RWPE1 (cell line): ENCODE measurements at regions not wholly inside any gene's neighbourhood (a gene's known extent, or its start where the extent isn't known, plus 50 kb on each side); places are given as distances from the start of the nearest gene placed in this dataset.

Experiments
- CTCF ChIA-PET: fragments of 350-600 bp; sonication (Branson Sonifier 250); formaldehyde crosslinking; extraction: SDS; loops from one replicate; lab custom pipeline; 2021; lab: Yijun Ruan, JAX
- POLR2A ChIA-PET: fragments of 400-600 bp; formaldehyde crosslinking; extraction: SDS; loops from one replicate; lab custom pipeline; 2020; ENCODE audit warnings: antibody characterized with exemption; ENCODE audit not compliant: low non-redundant PET; lab: Yijun Ruan, JAX
- DNase-seq: peaks from one replicate; pipeline ENCODE4 v3.0.0; 2012; ENCODE audit warnings: low spot score
- H3K27ac ChIP-seq: fragments of 450-650 bp; 2 replicates; pipeline ENCODE4 v1.5.1; 2017
- CTCF ChIP-seq: fragments of 450-650 bp; conservative IDR thresholded peaks from 2 replicates; pipeline ENCODE4 v1.5.1; 2017; ENCODE audit warnings: low read depth, mild to moderate bottlenecking

GRCh38 chr9:1115370-1115769 is 65.2 kb downstream of the DMRT2 start:
- no peak for DNase-seq
- POLR2A ChIA-PET, result no interaction called here
- TF ChIP-seq CTCF, result no peak
- CTCF ChIA-PET, result no interaction called here
- H3K27ac ChIP-seq, result no peak overlapping the region

GRCh38 chr9:1117439-1117838 is 67.3 kb downstream of the DMRT2 start:
- DNase-seq, result no peak
- no peak overlapping the region for H3K27ac ChIP-seq
- CTCF ChIA-PET, result no interaction called here
- POLR2A ChIA-PET, result no interaction called here
- TF ChIP-seq CTCF, result no peak

- POLR2A ChIA-PET, result no interaction called here
- no peak overlapping the region for H3K27ac ChIP-seq
- TF ChIP-seq CTCF, result no peak
- DNase-seq, result no peak
- CTCF ChIA-PET, result interaction anchor here (0.5 kb wide), 1 partner anchor 260 kb away, joined by 3 read pairs; no protein-coding TSS in a partner anchor
These were observed 70.5 kb downstream of the DMRT2 start for GRCh38 chr9:1120500-1121165.

- DNase-seq, result peak; percentile 60
- CTCF ChIA-PET, result no interaction called here
- no peak overlapping the region for H3K27ac ChIP-seq
- POLR2A ChIA-PET, result no interaction called here
- TF ChIP-seq CTCF, result no peak
These were observed 75.6 kb downstream of the DMRT2 start for GRCh38 chr9:1125741-1126140.

- ChIA-PET POLR2A (no interaction called here), CTCF (no interaction called here)
- DNase-seq, result no peak
- H3K27ac ChIP-seq, result no peak overlapping the region
- no peak for TF ChIP-seq CTCF
These were observed 77.9 kb downstream of the DMRT2 start for GRCh38 chr9:1128046-1128445.

GRCh38 chr9:1129382-1129781 is 79.2 kb downstream of the DMRT2 start:
- POLR2A ChIA-PET, result no interaction called here
- CTCF ChIA-PET, result no interaction called here

More at GRCh38 chr9:1129382-1129781, 79.2 kb downstream of the DMRT2 start:
- TF ChIP-seq CTCF, result no peak
- DNase-seq, result no peak
- no peak overlapping the region for H3K27ac ChIP-seq
